HG03135 (cell line): ENCODE measurements at regions not wholly inside any gene's neighbourhood (a gene's known extent, or its start where the extent isn't known, plus 50 kb on each side); places are given as distances from the start of the nearest gene placed in this dataset.

Source experiments
- ATAC-seq: cut with Tn5 transposase; IDR thresholded peaks from one replicate; pipeline ENCODE4 v1.9.1; 2021; ENCODE audit warnings: mild to moderate bottlenecking, moderate library complexity; ENCODE audit not compliant: unreplicated experiment

DNA sequence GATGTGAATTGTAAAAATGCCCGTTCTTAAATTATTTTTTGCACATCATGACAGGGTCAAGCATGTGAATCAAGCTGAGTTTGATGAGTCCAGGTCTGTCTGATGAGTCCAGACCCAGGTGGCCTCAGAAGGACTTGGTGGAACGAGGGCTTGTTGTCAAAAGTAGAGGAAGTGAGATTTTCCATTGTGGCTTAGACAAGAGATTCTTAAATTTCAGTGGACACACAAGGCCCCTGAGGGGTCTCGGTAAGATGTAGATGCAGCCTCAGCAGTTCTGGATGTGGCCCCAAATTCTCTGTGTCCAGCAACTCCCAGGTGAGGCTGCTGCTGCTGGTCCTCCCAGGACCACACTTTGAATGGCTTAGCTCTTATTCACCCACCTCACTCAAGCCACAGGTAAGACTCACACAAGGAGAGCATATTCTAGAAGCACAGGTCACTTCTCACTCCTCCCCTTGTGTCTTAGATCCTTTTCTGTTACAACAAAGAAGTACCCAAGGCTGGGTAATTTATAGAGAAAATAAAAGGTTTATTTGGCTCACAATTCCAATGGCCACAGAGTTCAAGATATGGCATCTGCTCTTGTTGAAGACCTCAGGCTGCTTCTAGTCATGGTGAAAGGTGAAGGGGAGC, 98.8 kb downstream of the GGTLC2 start:
- ATAC-seq, result no peak

DNA sequence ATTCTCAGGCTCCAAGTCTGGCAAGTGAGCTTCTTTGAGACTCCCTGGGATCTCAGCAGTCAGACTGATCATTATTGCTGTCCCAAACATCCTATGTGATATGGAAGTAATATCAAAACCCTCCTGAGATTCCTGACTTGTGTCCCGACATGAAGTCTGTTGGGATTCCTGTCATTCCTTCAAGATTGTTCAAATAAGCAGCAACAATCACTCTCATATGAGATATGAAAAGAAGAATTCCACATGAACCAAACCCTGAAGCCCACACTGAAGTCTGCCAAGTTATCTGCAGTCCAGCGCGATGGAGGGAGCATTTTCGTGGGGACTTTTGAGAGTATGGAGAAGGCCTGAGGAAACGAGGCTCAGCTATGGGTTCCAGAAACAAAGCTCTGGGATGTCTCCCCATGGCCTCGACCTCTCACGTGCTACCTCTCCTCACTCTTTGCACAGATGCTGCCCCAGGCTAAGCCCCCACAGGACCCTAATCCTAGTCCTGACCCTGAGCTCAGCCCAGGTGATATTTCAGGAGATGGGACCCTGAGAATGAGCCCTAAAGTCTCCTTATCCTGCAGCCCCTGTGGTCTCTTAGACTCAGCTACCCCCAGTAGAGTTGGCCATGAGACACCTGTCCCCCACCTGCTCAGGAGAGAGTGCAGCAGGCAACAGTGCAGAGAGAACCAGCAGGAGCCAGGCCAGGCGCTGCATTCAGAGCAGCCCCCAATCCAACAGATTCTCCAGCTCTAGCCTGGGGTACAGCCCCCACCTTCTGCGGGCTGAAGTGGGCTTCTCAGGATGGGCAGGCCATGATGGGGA, 100.2 kb downstream of the GGTLC2 start:
- ATAC-seq, result no peak

DNA sequence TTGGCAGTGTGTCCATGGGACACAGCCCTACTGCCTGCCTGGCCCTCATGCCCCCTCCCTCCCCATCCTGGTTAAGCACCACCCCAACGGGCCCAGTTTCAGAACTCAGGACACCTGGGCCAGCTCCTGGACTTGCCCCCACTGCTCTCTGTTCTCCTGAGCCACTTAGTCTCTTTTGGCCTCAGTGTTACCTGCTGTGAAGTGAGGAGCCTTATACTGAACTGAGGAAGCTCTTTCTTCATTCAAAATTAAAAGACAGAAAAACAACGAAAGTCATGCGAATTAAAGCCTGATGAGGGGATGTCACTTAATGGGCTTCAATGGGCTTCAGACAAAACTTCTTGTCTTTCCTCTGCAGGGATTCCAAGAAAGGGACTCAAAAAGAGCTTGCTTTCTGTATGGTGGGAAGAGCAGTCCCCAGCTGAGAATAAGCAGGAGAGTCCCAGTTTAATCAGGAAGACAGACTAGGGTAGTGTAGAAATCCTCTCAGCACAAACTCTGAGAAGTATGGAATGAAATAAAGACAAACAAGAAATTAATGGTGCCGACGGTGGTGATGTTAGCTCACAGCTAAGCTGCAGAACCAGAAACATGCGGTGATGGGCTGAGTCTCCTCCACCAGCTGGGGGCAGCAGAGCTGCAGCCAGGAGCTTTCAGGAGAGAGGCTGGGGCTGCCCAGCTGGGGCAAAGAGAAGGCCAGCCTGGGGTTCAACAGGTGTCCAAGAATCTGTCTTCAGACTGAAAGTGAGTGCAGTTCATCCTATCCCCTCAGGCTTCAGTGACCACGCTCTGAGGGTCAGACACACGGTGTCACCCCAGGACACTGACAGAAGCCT, 101.0 kb downstream of the GGTLC2 start:
- no peak for ATAC-seq

DNA sequence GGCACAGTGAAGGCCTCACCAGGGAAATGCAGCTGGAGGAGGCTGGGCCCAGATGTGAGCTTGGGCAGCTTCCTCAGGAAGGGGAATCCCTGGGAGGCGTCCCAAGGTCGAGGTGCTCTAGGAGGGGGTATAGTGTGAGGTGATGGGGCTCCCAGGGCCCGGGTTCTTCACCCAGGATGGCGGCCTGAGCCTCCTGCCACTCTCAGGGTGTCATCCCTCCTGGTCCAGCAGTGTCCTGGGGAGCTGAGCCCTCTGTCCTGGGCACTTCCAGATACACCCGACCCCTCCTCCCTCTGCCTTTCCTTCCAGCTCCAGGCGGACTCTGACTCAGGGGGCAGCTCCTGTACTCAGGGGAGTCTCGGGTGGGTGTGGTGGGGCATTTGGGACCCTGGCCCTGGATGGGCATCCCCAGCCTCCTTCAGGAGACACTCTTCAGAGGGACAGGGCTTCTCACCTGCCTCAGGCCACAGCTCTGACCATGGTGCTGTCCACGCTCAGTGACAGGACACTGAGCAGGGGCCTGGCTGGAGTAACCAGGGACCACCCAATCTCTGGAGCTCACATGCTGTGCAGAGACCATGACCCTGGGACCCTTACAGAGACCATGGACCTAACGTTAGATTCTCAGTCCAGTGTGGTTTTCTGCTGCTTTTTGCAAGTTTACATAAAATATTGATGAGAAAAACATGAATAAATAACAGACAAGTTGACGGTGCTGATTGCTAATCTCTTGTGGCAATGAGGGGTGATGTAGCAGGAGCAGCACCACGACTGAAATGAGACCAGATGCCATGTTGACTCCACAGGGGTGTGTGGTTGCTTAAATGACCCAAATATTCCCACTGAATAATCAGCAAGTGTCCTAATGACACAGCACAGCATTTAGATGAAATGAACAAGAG, 101.9 kb downstream of the GGTLC2 start:
- no peak for ATAC-seq

DNA sequence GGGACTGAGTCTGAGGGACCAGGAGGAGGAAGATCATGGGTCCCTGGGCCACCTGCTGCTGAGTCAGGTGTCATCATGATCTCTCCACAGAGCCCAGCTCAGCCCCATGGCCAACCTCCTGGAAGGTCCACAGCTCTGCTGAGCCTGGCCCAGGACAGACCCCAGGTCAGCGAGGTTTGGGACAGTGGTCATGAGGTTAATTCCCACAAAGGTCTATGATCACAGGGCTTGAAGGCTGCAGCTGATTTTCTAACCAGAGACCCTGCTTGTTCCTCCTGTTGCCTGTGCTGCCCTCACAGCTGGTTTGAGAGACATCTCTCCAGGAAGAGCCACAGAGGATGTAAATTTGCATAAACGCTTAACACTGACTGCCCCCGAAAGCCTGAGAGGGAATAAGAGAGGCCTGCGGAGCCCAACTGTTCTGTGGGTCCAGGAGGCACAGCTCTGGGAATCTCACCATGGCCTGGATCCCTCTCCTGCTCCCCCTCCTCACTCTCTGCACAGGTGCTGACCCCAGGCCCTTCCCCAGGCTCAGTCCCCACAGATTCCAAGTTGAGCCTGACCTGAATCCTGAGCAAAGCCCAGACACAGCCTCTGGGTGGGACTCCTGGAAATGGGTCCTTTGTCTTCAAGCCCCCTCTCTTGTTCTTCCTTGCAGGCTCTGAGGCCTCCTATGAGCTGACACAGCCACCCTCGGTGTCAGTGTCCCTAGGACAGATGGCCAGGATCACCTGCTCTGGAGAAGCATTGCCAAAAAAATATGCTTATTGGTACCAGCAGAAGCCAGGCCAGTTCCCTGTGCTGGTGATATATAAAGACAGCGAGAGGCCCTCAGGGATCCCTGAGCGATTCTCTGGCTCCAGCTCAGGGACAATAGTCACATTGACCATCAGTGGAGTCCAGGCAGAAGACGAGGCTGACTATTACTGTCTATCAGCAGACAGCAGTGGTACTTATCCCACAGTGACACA, 102.8 kb downstream of the GGTLC2 start:
- no peak for ATAC-seq

DNA sequence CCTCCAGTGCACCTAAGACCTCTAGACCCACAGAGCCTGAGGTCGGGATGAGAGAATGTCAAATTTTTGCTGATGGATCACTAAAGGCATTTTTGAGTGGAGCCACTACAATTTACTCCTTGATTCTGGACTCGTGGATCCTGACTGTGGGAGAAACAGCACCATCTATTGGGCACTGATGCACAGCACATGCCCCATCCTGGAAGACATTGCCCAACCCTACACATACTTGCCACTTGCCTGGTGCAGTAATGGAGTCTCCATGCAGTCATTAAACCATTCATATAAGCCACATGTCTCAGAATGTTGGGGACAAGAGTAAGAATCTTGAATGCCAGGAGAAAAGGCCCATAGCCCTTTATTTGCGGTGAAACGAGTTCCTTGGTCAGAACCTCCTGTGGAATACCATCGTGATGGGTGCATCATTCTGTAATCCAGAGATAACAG, 103.9 kb downstream of the GGTLC2 start:
- no peak for ATAC-seq

DNA sequence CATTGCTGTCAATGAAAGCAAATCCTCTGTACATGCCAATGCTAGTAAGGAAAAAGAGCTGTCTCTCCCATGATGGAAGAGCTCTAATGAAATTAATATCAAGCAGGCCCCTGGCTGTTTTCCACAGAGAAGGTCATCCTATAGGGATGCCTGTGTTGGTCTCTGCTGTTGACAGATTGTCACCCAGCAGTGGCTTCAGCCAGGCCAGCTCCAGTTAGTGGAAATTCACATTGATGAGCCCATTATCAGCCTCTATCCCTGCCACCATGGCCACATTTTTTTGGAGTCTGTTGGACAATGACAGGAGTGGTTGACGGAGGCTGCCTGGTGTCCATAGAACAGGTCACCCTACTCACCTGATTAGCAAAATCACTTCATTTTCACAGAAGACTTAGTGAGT, 104.3 kb downstream of the GGTLC2 start:
- ATAC-seq, result no peak

DNA sequence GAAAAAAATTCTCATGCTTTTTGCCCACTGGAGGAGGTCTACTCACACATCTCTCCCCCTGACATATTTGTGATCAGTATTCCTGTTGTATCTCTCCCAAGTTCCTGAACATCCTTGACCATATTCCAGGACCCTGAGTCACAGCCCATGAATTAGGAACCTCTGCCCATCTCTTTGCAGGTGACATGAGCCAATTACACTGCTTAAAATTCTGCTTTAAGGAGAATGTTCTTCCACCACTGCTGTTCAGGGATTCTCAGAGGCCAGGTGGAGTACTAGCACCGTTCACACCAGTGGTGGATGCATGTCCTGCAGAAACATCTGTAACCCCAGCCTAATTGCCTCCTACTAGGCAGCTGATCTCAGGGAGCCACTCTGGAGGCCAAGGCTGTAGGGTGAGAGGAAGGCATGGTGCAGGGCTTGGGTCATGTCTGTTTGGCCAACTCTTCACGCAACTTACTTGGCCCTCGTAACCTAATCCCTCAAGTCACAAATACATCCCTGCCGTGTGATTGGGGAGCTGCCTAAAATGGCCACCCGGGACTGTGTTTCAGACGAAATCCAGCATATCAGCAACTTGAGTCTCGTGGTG, 104.8 kb downstream of the GGTLC2 start:
- ATAC-seq, result no peak

DNA sequence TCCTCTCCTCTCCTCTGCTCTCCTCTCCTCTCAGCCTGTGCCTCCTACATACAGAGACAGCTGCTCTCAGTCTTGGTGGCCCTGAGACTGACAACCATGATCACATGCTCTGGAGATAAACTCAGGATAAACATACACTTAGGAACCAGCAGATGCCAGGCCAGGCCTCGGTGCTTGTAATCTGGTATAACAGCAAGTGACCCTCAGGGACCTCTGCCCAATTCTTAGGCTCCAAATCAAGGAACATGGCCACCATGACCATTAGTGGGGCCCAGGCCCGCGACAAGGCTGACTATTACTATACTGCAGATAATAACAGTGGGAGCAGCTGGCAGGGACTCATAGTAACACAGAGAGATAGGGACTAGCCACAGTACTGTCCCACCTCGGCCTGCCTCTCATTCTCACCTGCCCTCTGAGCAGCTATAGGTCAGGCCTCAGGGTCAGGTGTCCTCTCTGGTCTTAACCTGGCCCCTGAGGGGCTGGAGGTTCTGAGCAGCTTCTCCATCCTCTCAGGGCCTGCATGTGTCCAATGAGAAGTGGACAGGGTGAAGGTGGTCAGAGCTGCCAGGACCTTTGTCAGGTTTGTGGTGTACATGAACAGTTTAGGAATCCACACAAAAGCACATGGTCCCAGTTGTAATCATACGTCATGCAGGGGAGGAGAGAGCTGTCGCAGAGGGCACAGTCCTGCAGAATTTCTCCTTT, 106.1 kb downstream of the GGTLC2 start:
- no peak for ATAC-seq

DNA sequence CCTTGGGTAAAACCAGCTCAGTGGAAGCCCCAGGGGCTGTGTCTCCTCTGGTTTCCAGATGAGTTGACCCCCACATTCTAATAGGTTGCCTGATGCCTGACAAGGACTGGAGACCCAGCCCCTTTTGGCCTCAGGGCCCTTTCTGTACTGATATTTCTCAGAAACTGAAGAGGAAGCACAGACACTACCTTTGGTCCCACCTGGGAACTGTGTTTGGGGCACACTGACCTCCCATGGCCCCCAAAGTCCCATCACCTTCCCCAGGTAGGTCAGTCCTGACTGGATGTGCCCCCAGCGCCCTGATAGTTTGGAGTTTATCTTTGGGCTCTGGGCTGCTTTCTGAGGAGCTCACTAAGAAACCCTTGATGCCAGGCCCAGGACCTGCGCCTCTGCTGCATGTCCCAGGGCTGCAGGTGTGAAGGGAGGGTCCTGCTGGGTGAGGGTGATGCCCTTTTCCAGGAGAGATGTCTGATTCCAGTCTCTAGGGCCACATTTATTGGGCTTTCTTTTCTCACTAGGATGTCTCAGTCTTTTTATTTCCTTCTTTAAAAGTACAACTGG, 106.7 kb downstream of the GGTLC2 start:
- ATAC-seq, result no peak

DNA sequence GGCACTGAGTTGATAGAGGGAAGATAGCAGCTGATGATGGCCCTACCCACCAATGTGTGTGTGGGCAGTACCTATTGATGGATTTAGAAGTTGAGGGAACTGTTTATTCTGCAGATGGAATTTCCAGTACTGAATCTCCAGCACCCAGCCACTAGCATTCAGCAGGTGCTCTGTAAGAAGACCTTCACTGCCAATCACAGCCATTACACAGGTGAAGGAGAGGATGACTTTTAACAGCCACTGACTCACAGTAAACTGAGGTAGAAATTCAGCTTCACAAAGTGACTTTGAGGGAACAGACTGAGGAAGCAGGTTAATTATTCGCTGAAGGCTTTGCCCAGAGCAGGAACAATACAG, 107.8 kb downstream of the GGTLC2 start:
- ATAC-seq, result no peak

DNA sequence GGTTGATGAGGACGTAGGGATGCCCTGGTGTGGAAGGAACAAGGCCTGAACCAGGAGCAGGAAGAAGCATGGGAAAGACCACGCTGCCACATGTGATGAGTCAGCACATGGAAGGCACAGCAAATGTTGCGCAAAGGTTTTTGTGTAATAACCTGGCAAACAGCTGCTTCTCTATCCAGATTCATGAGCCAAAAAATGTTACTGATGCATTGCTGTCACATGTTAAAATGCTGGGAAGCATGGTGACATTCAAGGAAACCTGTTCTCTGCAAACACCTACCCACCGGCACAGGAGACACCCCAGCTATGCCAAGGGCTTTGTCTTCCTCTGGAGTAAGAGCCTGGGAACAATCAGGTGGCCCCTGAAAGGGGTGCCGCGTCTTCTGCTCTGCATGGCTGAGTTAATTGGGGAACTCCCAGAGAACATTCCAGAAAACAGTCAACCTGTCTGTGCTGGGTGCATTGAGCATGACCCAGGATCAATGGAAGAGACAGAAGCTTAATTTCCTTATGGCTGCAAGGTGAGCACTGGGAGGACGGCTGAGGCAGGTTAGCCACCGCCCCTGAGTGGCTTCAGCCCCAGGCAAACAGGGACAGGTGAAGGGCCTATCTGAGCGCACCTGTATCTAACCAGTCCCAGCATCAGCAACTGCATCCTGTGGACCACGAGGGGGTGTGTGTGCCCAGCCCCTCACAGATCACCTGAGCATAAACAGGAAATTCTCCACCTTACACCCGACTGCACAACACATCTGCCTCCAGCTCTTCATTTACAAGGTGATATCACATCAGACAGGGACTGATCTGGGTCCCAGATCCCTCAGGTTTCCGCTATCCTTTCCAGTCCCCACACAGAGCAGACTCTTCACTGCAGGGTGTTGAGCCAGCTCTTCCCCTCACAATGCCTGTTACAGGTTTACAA, 108.4 kb downstream of the GGTLC2 start:
- ATAC-seq, result no peak

DNA sequence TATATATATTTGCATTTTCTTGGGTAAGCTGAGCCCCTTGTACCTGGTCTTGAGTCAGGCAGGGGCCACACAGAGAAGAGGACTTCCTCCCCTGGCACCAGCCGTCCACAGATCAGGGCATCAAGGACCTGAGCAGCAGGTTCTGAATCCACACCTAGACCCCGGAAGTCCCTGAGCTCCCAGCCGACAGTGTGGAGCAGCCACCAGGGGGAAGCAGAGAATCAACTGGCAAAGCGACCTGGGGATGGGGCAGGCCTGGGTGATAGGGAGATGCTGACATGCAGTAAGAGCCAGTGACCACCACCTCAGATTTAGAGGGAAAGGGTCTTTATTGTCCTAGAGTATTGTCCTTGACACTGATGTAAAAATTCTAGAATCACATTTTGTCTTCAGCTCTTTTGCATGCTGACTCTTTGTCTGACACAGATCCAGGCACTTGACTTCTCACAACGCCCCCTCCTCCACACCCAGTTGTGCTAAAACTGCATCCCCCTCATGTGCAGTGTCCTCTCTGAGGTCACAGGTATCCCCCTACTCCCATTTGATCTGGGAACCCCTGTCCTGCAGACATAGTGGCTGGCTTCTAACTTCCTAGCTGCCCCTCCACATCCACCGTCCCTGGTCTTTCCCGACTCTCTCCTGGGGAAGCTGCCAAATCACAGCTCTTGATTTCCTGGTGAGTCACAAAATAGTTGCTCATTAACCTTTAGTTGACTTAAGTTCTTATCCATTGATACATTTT, 109.3 kb downstream of the GGTLC2 start:
- ATAC-seq, result no peak

DNA sequence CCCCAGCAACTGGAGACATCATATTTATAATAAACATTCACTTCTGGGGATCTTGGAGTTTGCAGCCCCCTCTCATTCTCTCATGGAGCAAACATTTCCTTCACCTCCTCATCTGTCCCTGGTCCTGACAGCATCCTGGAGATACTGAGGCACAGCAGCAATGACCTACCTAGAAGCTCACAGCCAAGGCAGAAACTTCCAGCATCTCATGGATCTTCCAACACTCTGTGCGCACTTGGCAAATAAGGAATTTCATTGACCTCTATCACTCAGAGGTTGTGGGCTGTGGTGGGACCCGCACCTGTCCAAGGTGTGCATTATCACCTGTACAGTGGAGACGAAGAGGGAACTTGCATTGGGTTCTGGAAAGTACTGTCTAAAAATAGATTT, 109.8 kb downstream of the GGTLC2 start:
- no peak for ATAC-seq

DNA sequence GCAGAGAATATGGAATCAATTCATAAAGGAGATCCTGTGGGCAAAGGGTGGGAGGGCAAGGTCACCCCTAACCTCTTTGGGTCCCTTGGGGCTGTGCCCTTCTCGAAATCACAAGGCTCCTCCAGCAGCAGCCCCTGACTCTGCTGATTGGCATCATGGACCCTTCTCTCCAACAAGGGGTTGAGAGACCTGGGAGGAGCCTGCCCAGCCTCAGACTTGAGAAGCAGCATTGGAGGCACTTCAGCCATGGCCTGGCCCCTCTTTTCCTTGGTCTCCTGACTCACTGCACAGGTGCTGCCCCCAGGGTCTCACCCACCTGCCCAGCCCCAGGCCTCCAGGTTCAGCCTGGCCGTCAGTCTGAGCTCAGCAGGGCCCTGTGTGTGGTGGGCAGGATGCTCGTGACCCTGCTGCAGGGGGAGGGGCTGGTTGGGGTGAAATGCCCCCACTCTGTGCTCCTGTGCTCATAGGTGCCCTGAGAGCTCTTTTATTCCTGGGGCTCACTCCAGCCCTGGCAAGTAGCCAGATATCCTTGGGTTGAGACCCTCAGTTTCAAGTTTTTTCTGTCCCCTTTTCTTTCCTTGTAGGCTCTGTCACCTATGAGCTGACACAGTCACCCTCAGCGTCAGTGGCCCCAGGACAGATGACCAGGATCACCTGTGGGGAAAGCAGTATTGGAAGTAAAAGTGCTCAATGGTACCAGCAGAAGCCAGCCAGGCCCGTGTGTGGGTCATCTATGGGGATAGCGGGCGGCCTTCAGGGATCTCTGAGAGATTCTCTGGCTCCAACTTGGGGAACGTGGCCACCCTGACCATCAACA, 110.8 kb downstream of the GGTLC2 start:
- ATAC-seq, result no peak

DNA sequence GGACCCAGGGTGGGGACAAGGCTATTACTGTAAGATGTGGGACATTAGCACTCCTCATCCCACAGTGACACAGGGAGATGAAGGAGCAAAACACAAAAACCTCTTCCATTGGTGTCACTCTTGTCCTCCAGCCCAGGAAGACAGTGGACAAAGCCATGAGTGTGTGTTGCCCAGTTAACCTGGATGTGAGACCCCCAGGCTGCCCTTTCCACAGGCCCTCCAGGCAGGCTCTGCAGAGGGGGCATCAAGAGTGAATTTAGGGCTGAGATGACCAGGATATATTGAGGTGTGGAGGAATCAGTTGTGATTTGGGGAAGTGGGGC, 111.3 kb downstream of the GGTLC2 start:
- no peak for ATAC-seq
